Upper lobe of left lung (tissue), 4 donors: ENCODE measurements at regions not wholly inside any gene's neighbourhood (a gene's known extent, or its start where the extent isn't known, plus 50 kb on each side); places are given as distances from the start of the nearest gene placed in this dataset.

ENCODE experiments used
- POLR2AphosphoS5 ChIP-seq, 2 donors: sonication (generic); formaldehyde crosslinking; IDR thresholded peaks; one replicate each; pipeline ENCODE4 v1.5.1; 2017; ENCODE audit warnings: antibody characterized with exemption in 2 of 2
- TF ChIP-seq, protein P1 (sequence below), 6 experiments: fragments of 450-650 bp in 4 of 6; fragments of 200-600 bp in 2 of 6; sonication (generic) in 2 of 6; IDR thresholded peaks; one replicate each; pipeline ENCODE4 v1.5.1; 2016 to 2019; ENCODE audit warnings: antibody characterized with exemption in 6 of 6

GRCh38 chr5:117262572-117263131 is 688.0 kb upstream of the SEMA6A start:
- TF ChIP-seq, protein P1, sequence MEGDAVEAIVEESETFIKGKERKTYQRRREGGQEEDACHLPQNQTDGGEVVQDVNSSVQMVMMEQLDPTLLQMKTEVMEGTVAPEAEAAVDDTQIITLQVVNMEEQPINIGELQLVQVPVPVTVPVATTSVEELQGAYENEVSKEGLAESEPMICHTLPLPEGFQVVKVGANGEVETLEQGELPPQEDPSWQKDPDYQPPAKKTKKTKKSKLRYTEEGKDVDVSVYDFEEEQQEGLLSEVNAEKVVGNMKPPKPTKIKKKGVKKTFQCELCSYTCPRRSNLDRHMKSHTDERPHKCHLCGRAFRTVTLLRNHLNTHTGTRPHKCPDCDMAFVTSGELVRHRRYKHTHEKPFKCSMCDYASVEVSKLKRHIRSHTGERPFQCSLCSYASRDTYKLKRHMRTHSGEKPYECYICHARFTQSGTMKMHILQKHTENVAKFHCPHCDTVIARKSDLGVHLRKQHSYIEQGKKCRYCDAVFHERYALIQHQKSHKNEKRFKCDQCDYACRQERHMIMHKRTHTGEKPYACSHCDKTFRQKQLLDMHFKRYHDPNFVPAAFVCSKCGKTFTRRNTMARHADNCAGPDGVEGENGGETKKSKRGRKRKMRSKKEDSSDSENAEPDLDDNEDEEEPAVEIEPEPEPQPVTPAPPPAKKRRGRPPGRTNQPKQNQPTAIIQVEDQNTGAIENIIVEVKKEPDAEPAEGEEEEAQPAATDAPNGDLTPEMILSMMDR (IDR thresholded peaks at IDR 0.05) = no peak
- no peak for TF ChIP-seq POLR2AphosphoS5 (IDR thresholded peaks at IDR 0.05)
